Right atrium auricular region (tissue), 2 donors: ENCODE measurements at regions not wholly inside any gene's neighbourhood (a gene's known extent, or its start where the extent isn't known, plus 50 kb on each side); places are given as distances from the start of the nearest gene placed in this dataset.
A peak's percentile ranks its signal among the peaks of the same experiment; 100 is the strongest.

ENCODE experiments used
- DNase-seq: peaks from one replicate; pipeline ENCODE4 v3.0.0-alpha.2; 2019; ENCODE audit warnings: low spot score
- H3K27ac ChIP-seq, 2 donors: fragments of 200-600 bp; sonication (generic); 1 replicate in 1 of 2; 2 replicates in 1 of 2; pipeline ENCODE4 v1.5.1; 2016 to 2019
- H3K27me3 ChIP-seq, 2 donors: fragments of 200-600 bp; sonication (generic); one replicate each; pipeline versions ENCODE4 v1.5.1 to v1.6.0; 2017 to 2019
- H3K36me3 ChIP-seq: fragments of 200-600 bp; sonication (generic); one replicate; pipeline ENCODE4 v1.5.1; 2016
- H3K4me1 ChIP-seq, 2 donors: fragments of 200-600 bp; sonication (generic); one replicate each; pipeline versions ENCODE4 v1.5.1 to v1.6.0; 2017 to 2019
- H3K4me3 ChIP-seq, 2 donors: fragments of 200-600 bp; sonication (generic); 1 replicate in 1 of 2; 2 replicates in 1 of 2; pipeline ENCODE4 v1.5.1; 2017 to 2019; ENCODE audit warnings: mild to moderate bottlenecking in 1 of 2, moderate library complexity in 1 of 2
- H3K9me3 ChIP-seq, 2 donors: fragments of 200-600 bp; sonication (generic); one replicate each; pipeline ENCODE4 v1.5.1; 2019
- TF ChIP-seq, protein P1 (sequence below), 2 donors: fragments of 200-600 bp; sonication (generic); IDR thresholded peaks; one replicate each; pipeline ENCODE4 v1.5.1; 2019; ENCODE audit warnings: antibody characterized with exemption in 2 of 2

DNA sequence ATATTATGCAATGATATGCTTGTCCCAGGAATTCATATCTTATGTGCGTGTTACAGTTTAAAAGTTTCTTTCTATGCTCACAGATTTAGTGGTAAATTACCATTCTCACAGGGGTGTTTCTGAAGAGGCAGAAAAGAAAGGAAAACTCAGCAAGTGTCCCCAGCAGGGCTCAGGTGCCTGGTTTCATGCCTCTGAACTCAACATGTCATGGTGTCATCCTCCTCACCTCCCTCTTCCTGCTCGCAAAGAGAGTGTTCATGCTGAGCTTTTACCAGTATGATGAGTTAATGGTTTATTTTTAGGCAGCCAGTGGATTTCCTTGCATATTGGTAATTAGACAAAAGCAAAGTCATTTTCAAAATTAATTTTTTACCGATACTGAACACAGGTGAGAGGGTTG lies 492.9 kb upstream of the ZEB2 start:
- DNase-seq: no peak
- H3K27ac ChIP-seq: peak overlapping the region; percentile 4 to 40
- no peak overlapping the region for H3K4me3 ChIP-seq
- no peaks in the 10 kb centered on the region for H3K36me3 ChIP-seq
- H3K9me3 ChIP-seq: no peaks in the 10 kb centered on the region
- no peaks in the 10 kb centered on the region for H3K27me3 ChIP-seq
- TF ChIP-seq, protein P1, sequence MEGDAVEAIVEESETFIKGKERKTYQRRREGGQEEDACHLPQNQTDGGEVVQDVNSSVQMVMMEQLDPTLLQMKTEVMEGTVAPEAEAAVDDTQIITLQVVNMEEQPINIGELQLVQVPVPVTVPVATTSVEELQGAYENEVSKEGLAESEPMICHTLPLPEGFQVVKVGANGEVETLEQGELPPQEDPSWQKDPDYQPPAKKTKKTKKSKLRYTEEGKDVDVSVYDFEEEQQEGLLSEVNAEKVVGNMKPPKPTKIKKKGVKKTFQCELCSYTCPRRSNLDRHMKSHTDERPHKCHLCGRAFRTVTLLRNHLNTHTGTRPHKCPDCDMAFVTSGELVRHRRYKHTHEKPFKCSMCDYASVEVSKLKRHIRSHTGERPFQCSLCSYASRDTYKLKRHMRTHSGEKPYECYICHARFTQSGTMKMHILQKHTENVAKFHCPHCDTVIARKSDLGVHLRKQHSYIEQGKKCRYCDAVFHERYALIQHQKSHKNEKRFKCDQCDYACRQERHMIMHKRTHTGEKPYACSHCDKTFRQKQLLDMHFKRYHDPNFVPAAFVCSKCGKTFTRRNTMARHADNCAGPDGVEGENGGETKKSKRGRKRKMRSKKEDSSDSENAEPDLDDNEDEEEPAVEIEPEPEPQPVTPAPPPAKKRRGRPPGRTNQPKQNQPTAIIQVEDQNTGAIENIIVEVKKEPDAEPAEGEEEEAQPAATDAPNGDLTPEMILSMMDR (IDR thresholded peaks at IDR 0.05): no peak
- H3K4me1 ChIP-seq: peaks cover 0 to 10% of the 10 kb centered on the region in 2 donors

DNA sequence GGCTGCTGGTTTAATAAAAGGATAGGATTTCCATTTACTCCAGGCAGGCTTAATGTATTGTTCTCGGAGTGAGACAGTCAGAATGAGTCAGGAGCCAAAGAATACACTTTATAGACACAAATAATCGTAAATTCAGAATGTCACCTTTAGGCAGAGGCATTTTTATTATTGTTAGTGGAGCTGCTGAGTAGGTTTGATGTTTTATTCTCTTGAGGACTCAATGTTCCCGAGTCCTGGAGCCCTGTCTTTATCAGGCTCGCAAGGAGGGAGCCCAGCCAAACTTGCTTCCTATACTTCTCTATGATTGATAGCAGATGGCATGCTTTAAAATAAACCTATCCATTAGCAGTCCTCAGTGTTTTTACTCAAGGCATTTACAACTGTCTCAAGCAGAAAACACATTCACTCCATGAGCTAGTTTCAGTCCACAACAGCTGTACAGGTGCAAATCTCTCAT lies 492.3 kb upstream of the ZEB2 start:
- peak overlapping the region; percentile 4 to 40 for H3K27ac ChIP-seq
- H3K36me3 ChIP-seq: no peaks in the 10 kb centered on the region
- peaks cover 0 to 16% of the 10 kb centered on the region in 2 donors for H3K4me1 ChIP-seq
- no peaks in the 10 kb centered on the region for H3K9me3 ChIP-seq
- DNase-seq: no peak
- TF ChIP-seq, protein P1 (IDR thresholded peaks at IDR 0.05): no peak
- H3K4me3 ChIP-seq: no peak overlapping the region
- no peaks in the 10 kb centered on the region for H3K27me3 ChIP-seq

DNA sequence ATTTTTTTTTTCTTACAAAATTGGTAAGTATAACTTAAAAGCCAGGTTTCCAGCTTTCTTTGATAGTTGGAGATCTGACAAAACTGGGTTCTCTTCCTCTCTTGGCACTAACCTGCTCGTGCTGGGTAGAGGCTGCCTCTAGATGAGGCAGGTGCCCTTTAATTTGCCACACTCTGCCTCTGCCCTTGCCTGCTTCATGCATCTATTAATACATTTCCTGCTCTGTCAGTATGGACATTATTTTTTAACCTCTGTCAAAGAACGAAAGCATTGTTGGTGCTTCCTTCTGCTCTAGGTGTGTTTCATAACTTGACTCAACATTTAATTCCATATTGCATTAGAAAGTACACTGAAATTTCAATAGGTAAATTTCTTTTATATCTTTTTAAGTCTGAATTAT lies 490.7 kb upstream of the ZEB2 start:
- Histone ChIP-seq H3K27me3 (no peaks in the 10 kb centered on the region), H3K27ac (no peak overlapping the region), H3K9me3 (no peaks in the 10 kb centered on the region), H3K36me3 (no peaks in the 10 kb centered on the region), H3K4me3 (no peak overlapping the region), H3K4me1 (peaks cover 0 to 18% of the 10 kb centered on the region in 2 donors)
- TF ChIP-seq, protein P1 (IDR thresholded peaks at IDR 0.05): no peak
- no peak for DNase-seq

DNA sequence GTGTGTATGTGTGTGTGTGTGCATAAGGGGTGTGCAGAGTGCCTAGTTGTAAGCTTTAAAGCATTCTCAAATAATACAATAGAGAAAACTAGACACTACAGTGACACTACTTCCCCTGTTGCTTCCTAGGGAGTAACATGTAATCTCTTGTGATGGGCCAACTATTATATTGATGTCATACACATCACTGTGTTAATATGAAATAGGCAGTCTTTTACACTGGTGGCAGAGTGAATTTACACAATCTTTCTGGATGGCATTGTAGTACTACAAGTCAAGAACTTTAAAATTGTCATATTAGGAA lies 488.0 kb upstream of the ZEB2 start:
- TF ChIP-seq, protein P1 (IDR thresholded peaks at IDR 0.05): no peak
- Histone ChIP-seq H3K27me3 (no peaks in the 10 kb centered on the region), H3K9me3 (no peaks in the 10 kb centered on the region), H3K4me1 (peaks cover 0 to 18% of the 10 kb centered on the region in 2 donors), H3K4me3 (no peak overlapping the region), H3K27ac (peak overlapping the region; percentile 56 to 68), H3K36me3 (no peaks in the 10 kb centered on the region)
- no peak for DNase-seq

DNA sequence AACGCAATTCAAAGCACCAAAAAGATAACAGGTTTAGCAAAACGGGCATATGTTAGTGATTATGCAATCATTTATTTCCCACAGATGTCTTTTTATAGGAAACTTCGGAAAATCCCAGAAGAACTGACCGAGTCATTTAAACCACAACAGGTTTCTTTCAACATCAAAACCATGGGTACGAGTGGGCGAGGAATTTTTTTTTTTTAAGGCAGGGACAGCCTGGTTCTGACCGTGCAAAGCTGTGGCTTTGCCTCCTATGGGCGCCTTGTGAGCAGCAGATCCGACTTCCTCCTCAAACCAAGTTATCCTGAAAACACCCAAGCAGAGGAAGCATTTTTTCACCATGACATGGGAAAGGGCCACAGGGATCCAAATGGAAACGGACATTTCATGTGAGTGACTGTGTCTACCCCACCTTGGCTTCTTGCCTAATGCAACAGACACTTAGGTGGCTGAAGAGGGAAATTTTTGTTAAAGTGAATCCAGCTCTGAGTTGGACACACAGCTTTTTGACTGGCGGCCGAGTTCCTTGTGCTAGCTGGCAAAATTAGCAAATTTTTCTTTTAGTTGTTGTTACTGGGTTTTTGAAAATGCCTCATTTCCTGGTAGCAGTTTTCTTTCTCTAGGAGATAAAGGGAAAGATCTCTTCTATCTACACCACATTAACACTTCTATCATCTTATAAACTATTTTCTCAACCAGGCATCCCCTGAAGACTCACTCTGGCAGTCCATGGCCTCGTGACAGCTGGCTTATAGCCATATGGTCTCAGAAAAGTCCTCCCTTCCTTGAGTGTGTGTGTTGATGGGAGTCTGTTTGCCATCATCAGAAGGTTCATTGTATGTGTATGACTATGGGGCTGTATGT lies 487.4 kb upstream of the ZEB2 start:
- peak; percentile 83 for DNase-seq
- TF ChIP-seq, protein P1 (IDR thresholded peaks at IDR 0.05): no peak
- no peaks in the 10 kb centered on the region for H3K27me3 ChIP-seq
- no peaks in the 10 kb centered on the region for H3K9me3 ChIP-seq
- peak overlapping the region; percentile 56 to 68 for H3K27ac ChIP-seq
- H3K4me3 ChIP-seq: peak overlapping the region in 1 of 2 donors; percentile 16
- H3K36me3 ChIP-seq: no peaks in the 10 kb centered on the region
- H3K4me1 ChIP-seq: peaks cover 0 to 13% of the 10 kb centered on the region in 2 donors
